Left ventricle myocardium inferior (tissue), 1 donor: ENCODE measurements at regions not wholly inside any gene's neighbourhood (a gene's known extent, or its start where the extent isn't known, plus 50 kb on each side); places are given as distances from the start of the nearest gene placed in this dataset.

Experiments
- DNase-seq: peaks from one replicate; pipeline ENCODE4 v3.0.0-alpha.2; 2020
- H3K27ac ChIP-seq: fragments of 200-600 bp; replicated peaks from 2 replicates; pipeline ENCODE4 v1.8.0; 2021
- H3K27me3 ChIP-seq: fragments of 200-600 bp; 2 replicates; pipeline ENCODE4 v1.8.0; 2021; ENCODE audit warnings: low read depth
- H3K36me3 ChIP-seq: fragments of 200-600 bp; 2 replicates; pipeline ENCODE4 v1.8.0; 2021
- H3K4me1 ChIP-seq: fragments of 200-600 bp; 2 replicates; pipeline ENCODE4 v1.8.0; 2021
- H3K4me3 ChIP-seq: fragments of 200-600 bp; 2 replicates; pipeline ENCODE4 v1.8.0; 2021; ENCODE audit warnings: mild to moderate bottlenecking, moderate library complexity
- H3K9me3 ChIP-seq: fragments of 200-600 bp; replicated peaks from 2 replicates; pipeline ENCODE4 v1.8.0; 2021
- CTCF ChIP-seq: fragments of 200-600 bp; IDR thresholded peaks from 2 replicates; pipeline ENCODE4 v1.8.0; 2021; ENCODE audit warnings: antibody characterized with exemption, mild to moderate bottlenecking, borderline replicate concordance
- intact Hi-C: fragments of 100-400 bp; cut with micrococcal nuclease; formaldehyde crosslinking; loops from one replicate; pipeline ENCODE4 v1.11.0; 2022
- donor health status: DM: no; HTN: yes; CAD: no; lungs with severe emphysema.

GRCh38 chr20:40538131-40538530 lies 150.9 kb downstream of the MAFB start:
- peaks cover 37% of the 10 kb centered on the region for H3K27me3 ChIP-seq
- no peak overlapping the region for H3K4me3 ChIP-seq
- H3K36me3 ChIP-seq: no peaks in the 10 kb centered on the region
- intact Hi-C loops: no loop called here
- no peak for DNase-seq
- no peaks in the 10 kb centered on the region for H3K4me1 ChIP-seq
- H3K27ac ChIP-seq: no peak overlapping the region
- H3K9me3 ChIP-seq: no peaks in the 10 kb centered on the region
- TF ChIP-seq CTCF: no peak

GRCh38 chr20:40536808-40537207 lies 152.2 kb downstream of the MAFB start:
- TF ChIP-seq CTCF: no peak
- H3K4me3 ChIP-seq: no peak overlapping the region
- no peaks in the 10 kb centered on the region for H3K36me3 ChIP-seq
- intact Hi-C loops: no loop called here
- H3K4me1 ChIP-seq: no peaks in the 10 kb centered on the region
- H3K27ac ChIP-seq: no peak overlapping the region
- H3K9me3 ChIP-seq: peaks cover 12% of the 10 kb centered on the region
- no peak for DNase-seq
- peaks cover 26% of the 10 kb centered on the region for H3K27me3 ChIP-seq

- Histone ChIP-seq H3K27ac (no peak overlapping the region), H3K4me1 (no peaks in the 10 kb centered on the region), H3K27me3 (peaks cover 19% of the 10 kb centered on the region), H3K36me3 (no peaks in the 10 kb centered on the region), H3K4me3 (no peak overlapping the region), H3K9me3 (peaks cover 22% of the 10 kb centered on the region)
- intact Hi-C loops: no loop called here
- no peak for TF ChIP-seq CTCF
- no peak for DNase-seq
These were observed 153.2 kb downstream of the MAFB start for GRCh38 chr20:40535816-40536215.

- Histone ChIP-seq H3K27me3 (peaks cover 10% of the 10 kb centered on the region), H3K36me3 (no peaks in the 10 kb centered on the region), H3K4me1 (no peaks in the 10 kb centered on the region), H3K9me3 (peaks cover 30% of the 10 kb centered on the region), H3K4me3 (no peak overlapping the region), H3K27ac (no peak overlapping the region)
- no peak for TF ChIP-seq CTCF
- DNase-seq: no peak
- intact Hi-C loops: no loop called here
These were observed 156.9 kb downstream of the MAFB start for GRCh38 chr20:40532103-40532502.

GRCh38 chr20:40525351-40525750 lies 163.7 kb downstream of the MAFB start:
- H3K9me3 ChIP-seq: peaks cover 20% of the 10 kb centered on the region
- DNase-seq: no peak
- H3K27ac ChIP-seq: no peak overlapping the region
- H3K27me3 ChIP-seq: peaks cover 17% of the 10 kb centered on the region
- H3K36me3 ChIP-seq: no peaks in the 10 kb centered on the region
- no peak for TF ChIP-seq CTCF
- H3K4me3 ChIP-seq: no peak overlapping the region
- H3K4me1 ChIP-seq: no peaks in the 10 kb centered on the region
- intact Hi-C loops: no loop called here

GRCh38 chr20:40524071-40524470 lies 165.0 kb downstream of the MAFB start:
- Histone ChIP-seq H3K36me3 (no peaks in the 10 kb centered on the region), H3K27me3 (peaks cover 24% of the 10 kb centered on the region), H3K4me3 (no peak overlapping the region), H3K27ac (no peak overlapping the region), H3K4me1 (no peaks in the 10 kb centered on the region), H3K9me3 (peaks cover 17% of the 10 kb centered on the region)
- intact Hi-C loops: no loop called here
- no peak for DNase-seq
- TF ChIP-seq CTCF: no peak
